ENCODE measurements at regions not wholly inside any gene's neighbourhood (a gene's known extent, or its start where the extent isn't known, plus 50 kb on each side); places are given as distances from the start of the nearest gene placed in this dataset.
"Not testable (repeated sequence)": the region's sequence is repeated elsewhere in the genome, so short reads cannot be mapped to it uniquely, and the experiment has no call there.

- Mint-ChIP-seq H3K9me3 (no peaks in the 10 kb centered on the region), H3K4me3 (no peak overlapping the region), H3K27me3 (ENCODE audit: low read depth) (peaks cover 21% of the 10 kb centered on the region), H3K27ac (no peak overlapping the region), H3K36me3 (ENCODE audit: low read depth) (no peaks in the 10 kb centered on the region), H3K4me1 (ENCODE audit: low read depth) (peaks cover 5% of the 10 kb centered on the region)
- no peak for DNase-seq (ENCODE audit: low spot score)
Observed at GRCh38 chr1:55448261-55448660, 233.1 kb upstream of the USP24 start.

GRCh38 chr1:55447488-55447887 is 232.3 kb upstream of the USP24 start:
- peaks cover 24% of the 10 kb centered on the region for H3K27me3 Mint-ChIP-seq (ENCODE audit: low read depth)
- H3K4me1 Mint-ChIP-seq (ENCODE audit: low read depth): peaks cover 5% of the 10 kb centered on the region
- DNase-seq (ENCODE audit: low spot score): no peak
- H3K36me3 Mint-ChIP-seq (ENCODE audit: low read depth): no peaks in the 10 kb centered on the region
- H3K27ac Mint-ChIP-seq: no peak overlapping the region
- H3K4me3 Mint-ChIP-seq: no peak overlapping the region
- H3K9me3 Mint-ChIP-seq: no peaks in the 10 kb centered on the region

- Mint-ChIP-seq H3K4me1 (ENCODE audit: low read depth) (peaks cover 5% of the 10 kb centered on the region), H3K27ac (no peak overlapping the region), H3K27me3 (ENCODE audit: low read depth) (peaks cover 24% of the 10 kb centered on the region), H3K36me3 (ENCODE audit: low read depth) (no peaks in the 10 kb centered on the region), H3K9me3 (no peaks in the 10 kb centered on the region), H3K4me3 (no peak overlapping the region)
- no peak for DNase-seq (ENCODE audit: low spot score)
Observed at GRCh38 chr1:55446351-55446750, 231.2 kb upstream of the USP24 start.

- peak; percentile 28 for DNase-seq (ENCODE audit: low spot score)
- H3K9me3 Mint-ChIP-seq: no peaks in the 10 kb centered on the region
- H3K4me3 Mint-ChIP-seq: no peak overlapping the region
- H3K4me1 Mint-ChIP-seq (ENCODE audit: low read depth): peaks cover 5% of the 10 kb centered on the region
- no peak overlapping the region for H3K27ac Mint-ChIP-seq
- no peaks in the 10 kb centered on the region for H3K36me3 Mint-ChIP-seq (ENCODE audit: low read depth)
- H3K27me3 Mint-ChIP-seq (ENCODE audit: low read depth): peaks cover 21% of the 10 kb centered on the region
Observed at GRCh38 chr1:55445416-55445815, 230.3 kb upstream of the USP24 start.

GRCh38 chr1:55444667-55445066 is 229.5 kb upstream of the USP24 start:
- H3K27me3 Mint-ChIP-seq (ENCODE audit: low read depth): peaks cover 20% of the 10 kb centered on the region
- no peak overlapping the region for H3K27ac Mint-ChIP-seq
- no peaks in the 10 kb centered on the region for H3K9me3 Mint-ChIP-seq
- H3K4me3 Mint-ChIP-seq: no peak overlapping the region
- no peak for DNase-seq (ENCODE audit: low spot score)
- peaks cover 5% of the 10 kb centered on the region for H3K4me1 Mint-ChIP-seq (ENCODE audit: low read depth)
- no peaks in the 10 kb centered on the region for H3K36me3 Mint-ChIP-seq (ENCODE audit: low read depth)

- no peaks in the 10 kb centered on the region for H3K9me3 Mint-ChIP-seq
- no peak overlapping the region for H3K27ac Mint-ChIP-seq
- H3K27me3 Mint-ChIP-seq (ENCODE audit: low read depth): peaks cover 12% of the 10 kb centered on the region
- H3K36me3 Mint-ChIP-seq (ENCODE audit: low read depth): no peaks in the 10 kb centered on the region
- no peak overlapping the region for H3K4me3 Mint-ChIP-seq
- DNase-seq (ENCODE audit: low spot score): no peak
- peaks cover 5% of the 10 kb centered on the region for H3K4me1 Mint-ChIP-seq (ENCODE audit: low read depth)
Observed at GRCh38 chr1:55443175-55443915, 228.2 kb upstream of the USP24 start.

- no peak overlapping the region for H3K27ac Mint-ChIP-seq
- peaks cover 10% of the 10 kb centered on the region for H3K27me3 Mint-ChIP-seq (ENCODE audit: low read depth)
- H3K4me1 Mint-ChIP-seq (ENCODE audit: low read depth): peaks cover 5% of the 10 kb centered on the region
- H3K4me3 Mint-ChIP-seq: no peak overlapping the region
- no peak for DNase-seq (ENCODE audit: low spot score)
- H3K9me3 Mint-ChIP-seq: no peaks in the 10 kb centered on the region
- no peaks in the 10 kb centered on the region for H3K36me3 Mint-ChIP-seq (ENCODE audit: low read depth)
Observed at GRCh38 chr1:55441489-55441888, 226.3 kb upstream of the USP24 start.

GRCh38 chr1:55437692-55438091 is 222.5 kb upstream of the USP24 start:
- Mint-ChIP-seq H3K4me3 (no peak overlapping the region), H3K27me3 (ENCODE audit: low read depth) (no peaks in the 10 kb centered on the region), H3K36me3 (ENCODE audit: low read depth) (no peaks in the 10 kb centered on the region), H3K27ac (no peak overlapping the region), H3K4me1 (ENCODE audit: low read depth) (no peaks in the 10 kb centered on the region), H3K9me3 (no peaks in the 10 kb centered on the region)
- DNase-seq (ENCODE audit: low spot score): no peak

GRCh38 chr1:55430720-55431119 is 215.6 kb upstream of the USP24 start:
- H3K36me3 Mint-ChIP-seq (ENCODE audit: low read depth); DNase-seq (ENCODE audit: low spot score); H3K27me3 Mint-ChIP-seq (ENCODE audit: low read depth); H3K27ac Mint-ChIP-seq; H3K4me1 Mint-ChIP-seq (ENCODE audit: low read depth); H3K9me3 Mint-ChIP-seq; H3K4me3 Mint-ChIP-seq: not testable (repeated sequence)

GRCh38 chr1:55430206-55430605 is 215.0 kb upstream of the USP24 start:
- not testable (repeated sequence) for H3K36me3 Mint-ChIP-seq (ENCODE audit: low read depth); H3K27me3 Mint-ChIP-seq (ENCODE audit: low read depth); H3K4me3 Mint-ChIP-seq; H3K9me3 Mint-ChIP-seq; H3K4me1 Mint-ChIP-seq (ENCODE audit: low read depth); H3K27ac Mint-ChIP-seq; DNase-seq (ENCODE audit: low spot score)

- Mint-ChIP-seq H3K36me3 (ENCODE audit: low read depth) (no peaks in the 10 kb centered on the region), H3K4me1 (ENCODE audit: low read depth) (no peaks in the 10 kb centered on the region), H3K4me3 (no peak overlapping the region), H3K27me3 (ENCODE audit: low read depth) (peaks cover 5% of the 10 kb centered on the region), H3K27ac (no peak overlapping the region), H3K9me3 (no peaks in the 10 kb centered on the region)
- no peak for DNase-seq (ENCODE audit: low spot score)
Observed at GRCh38 chr1:55428944-55429931, 214.1 kb upstream of the USP24 start.

- no peaks in the 10 kb centered on the region for H3K36me3 Mint-ChIP-seq (ENCODE audit: low read depth)
- no peaks in the 10 kb centered on the region for H3K9me3 Mint-ChIP-seq
- no peak overlapping the region for H3K27ac Mint-ChIP-seq
- no peak overlapping the region for H3K4me3 Mint-ChIP-seq
- peaks cover 5% of the 10 kb centered on the region for H3K27me3 Mint-ChIP-seq (ENCODE audit: low read depth)
- no peaks in the 10 kb centered on the region for H3K4me1 Mint-ChIP-seq (ENCODE audit: low read depth)
- no peak for DNase-seq (ENCODE audit: low spot score)
Observed at GRCh38 chr1:55428231-55428630, 213.1 kb upstream of the USP24 start.

GRCh38 chr1:55427606-55428005 is 212.4 kb upstream of the USP24 start:
- Mint-ChIP-seq H3K27me3 (ENCODE audit: low read depth) (peaks cover 5% of the 10 kb centered on the region), H3K36me3 (ENCODE audit: low read depth) (no peaks in the 10 kb centered on the region), H3K9me3 (no peaks in the 10 kb centered on the region), H3K4me3 (no peak overlapping the region), H3K4me1 (ENCODE audit: low read depth) (no peaks in the 10 kb centered on the region), H3K27ac (no peak overlapping the region)
- DNase-seq (ENCODE audit: low spot score): no peak

- Mint-ChIP-seq H3K27ac (no peak overlapping the region), H3K4me1 (ENCODE audit: low read depth) (no peaks in the 10 kb centered on the region), H3K9me3 (no peaks in the 10 kb centered on the region), H3K36me3 (ENCODE audit: low read depth) (no peaks in the 10 kb centered on the region), H3K4me3 (no peak overlapping the region), H3K27me3 (ENCODE audit: low read depth) (peaks cover 2% of the 10 kb centered on the region)
- no peak for DNase-seq (ENCODE audit: low spot score)
Observed at GRCh38 chr1:55426619-55427018, 211.5 kb upstream of the USP24 start.
